ENCODE measurements at regions not wholly inside any gene's neighbourhood (a gene's known extent, or its start where the extent isn't known, plus 50 kb on each side); places are given as distances from the start of the nearest gene placed in this dataset.

DNA sequence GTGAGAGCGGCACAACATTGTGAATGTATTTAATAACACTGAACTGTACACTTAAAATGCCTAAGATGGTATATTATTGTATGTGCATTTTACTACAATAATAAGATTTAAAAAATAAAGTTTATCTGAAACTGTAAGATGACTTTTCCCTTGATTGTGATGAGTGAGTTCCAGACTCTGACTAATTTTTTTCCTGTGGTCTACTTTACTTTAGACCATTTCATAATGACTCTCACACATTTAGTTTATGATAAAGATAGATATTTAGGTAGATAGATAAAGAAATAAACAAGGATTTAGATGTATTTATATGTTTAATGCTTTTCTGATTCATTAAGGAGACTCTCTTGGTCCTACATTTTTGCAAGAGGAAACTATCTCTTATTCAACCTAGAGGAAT is 835.9 kb upstream of the SORCS1 start:
- Mint-ChIP-seq H3K36me3 (ENCODE audit: low read depth) (no peaks in the 10 kb centered on the region), H3K4me1 (peaks cover 4% of the 10 kb centered on the region; the same call in 1 of the 3 replicates), H3K9me3 (no peaks in the 10 kb centered on the region), H3K4me3 (no peak overlapping the region), H3K27ac (no peak overlapping the region), H3K27me3 (ENCODE audit: insufficient read depth, low read depth, poor library complexity) (no peaks in the 10 kb centered on the region)
- Histone ChIP-seq H3K9me2 (ENCODE audit: insufficient read depth) (0 out of 2 replicates have a peak, but pooled peaks cover 3% of the 10 kb centered on the region), H3K4me2 (no peak overlapping the region), H4K20me1 (replicated peaks; ENCODE audit: insufficient read depth) (no peaks in the 10 kb centered on the region), H2AFZ (no peak overlapping the region), H3K27me3 (ENCODE audit: insufficient read depth) (no peaks in the 10 kb centered on the region), H3K4me1 (ENCODE audit: insufficient read depth) (no peaks in the 10 kb centered on the region), H3K79me2 (replicated peaks; ENCODE audit: insufficient read depth) (no peaks in the 10 kb centered on the region), H3K4me3 (no peak overlapping the region), H3F3A (replicated peaks; ENCODE audit: low read depth) (no peaks in the 10 kb centered on the region), H3K36me3 (ENCODE audit: insufficient read depth) (no peaks in the 10 kb centered on the region), H3K27ac (ENCODE audit: low read depth) (no peak overlapping the region)
- DNase-seq (ENCODE audit: low spot score), result no peak
- ATAC-seq, result no peak
- TF ChIP-seq, protein P1, sequence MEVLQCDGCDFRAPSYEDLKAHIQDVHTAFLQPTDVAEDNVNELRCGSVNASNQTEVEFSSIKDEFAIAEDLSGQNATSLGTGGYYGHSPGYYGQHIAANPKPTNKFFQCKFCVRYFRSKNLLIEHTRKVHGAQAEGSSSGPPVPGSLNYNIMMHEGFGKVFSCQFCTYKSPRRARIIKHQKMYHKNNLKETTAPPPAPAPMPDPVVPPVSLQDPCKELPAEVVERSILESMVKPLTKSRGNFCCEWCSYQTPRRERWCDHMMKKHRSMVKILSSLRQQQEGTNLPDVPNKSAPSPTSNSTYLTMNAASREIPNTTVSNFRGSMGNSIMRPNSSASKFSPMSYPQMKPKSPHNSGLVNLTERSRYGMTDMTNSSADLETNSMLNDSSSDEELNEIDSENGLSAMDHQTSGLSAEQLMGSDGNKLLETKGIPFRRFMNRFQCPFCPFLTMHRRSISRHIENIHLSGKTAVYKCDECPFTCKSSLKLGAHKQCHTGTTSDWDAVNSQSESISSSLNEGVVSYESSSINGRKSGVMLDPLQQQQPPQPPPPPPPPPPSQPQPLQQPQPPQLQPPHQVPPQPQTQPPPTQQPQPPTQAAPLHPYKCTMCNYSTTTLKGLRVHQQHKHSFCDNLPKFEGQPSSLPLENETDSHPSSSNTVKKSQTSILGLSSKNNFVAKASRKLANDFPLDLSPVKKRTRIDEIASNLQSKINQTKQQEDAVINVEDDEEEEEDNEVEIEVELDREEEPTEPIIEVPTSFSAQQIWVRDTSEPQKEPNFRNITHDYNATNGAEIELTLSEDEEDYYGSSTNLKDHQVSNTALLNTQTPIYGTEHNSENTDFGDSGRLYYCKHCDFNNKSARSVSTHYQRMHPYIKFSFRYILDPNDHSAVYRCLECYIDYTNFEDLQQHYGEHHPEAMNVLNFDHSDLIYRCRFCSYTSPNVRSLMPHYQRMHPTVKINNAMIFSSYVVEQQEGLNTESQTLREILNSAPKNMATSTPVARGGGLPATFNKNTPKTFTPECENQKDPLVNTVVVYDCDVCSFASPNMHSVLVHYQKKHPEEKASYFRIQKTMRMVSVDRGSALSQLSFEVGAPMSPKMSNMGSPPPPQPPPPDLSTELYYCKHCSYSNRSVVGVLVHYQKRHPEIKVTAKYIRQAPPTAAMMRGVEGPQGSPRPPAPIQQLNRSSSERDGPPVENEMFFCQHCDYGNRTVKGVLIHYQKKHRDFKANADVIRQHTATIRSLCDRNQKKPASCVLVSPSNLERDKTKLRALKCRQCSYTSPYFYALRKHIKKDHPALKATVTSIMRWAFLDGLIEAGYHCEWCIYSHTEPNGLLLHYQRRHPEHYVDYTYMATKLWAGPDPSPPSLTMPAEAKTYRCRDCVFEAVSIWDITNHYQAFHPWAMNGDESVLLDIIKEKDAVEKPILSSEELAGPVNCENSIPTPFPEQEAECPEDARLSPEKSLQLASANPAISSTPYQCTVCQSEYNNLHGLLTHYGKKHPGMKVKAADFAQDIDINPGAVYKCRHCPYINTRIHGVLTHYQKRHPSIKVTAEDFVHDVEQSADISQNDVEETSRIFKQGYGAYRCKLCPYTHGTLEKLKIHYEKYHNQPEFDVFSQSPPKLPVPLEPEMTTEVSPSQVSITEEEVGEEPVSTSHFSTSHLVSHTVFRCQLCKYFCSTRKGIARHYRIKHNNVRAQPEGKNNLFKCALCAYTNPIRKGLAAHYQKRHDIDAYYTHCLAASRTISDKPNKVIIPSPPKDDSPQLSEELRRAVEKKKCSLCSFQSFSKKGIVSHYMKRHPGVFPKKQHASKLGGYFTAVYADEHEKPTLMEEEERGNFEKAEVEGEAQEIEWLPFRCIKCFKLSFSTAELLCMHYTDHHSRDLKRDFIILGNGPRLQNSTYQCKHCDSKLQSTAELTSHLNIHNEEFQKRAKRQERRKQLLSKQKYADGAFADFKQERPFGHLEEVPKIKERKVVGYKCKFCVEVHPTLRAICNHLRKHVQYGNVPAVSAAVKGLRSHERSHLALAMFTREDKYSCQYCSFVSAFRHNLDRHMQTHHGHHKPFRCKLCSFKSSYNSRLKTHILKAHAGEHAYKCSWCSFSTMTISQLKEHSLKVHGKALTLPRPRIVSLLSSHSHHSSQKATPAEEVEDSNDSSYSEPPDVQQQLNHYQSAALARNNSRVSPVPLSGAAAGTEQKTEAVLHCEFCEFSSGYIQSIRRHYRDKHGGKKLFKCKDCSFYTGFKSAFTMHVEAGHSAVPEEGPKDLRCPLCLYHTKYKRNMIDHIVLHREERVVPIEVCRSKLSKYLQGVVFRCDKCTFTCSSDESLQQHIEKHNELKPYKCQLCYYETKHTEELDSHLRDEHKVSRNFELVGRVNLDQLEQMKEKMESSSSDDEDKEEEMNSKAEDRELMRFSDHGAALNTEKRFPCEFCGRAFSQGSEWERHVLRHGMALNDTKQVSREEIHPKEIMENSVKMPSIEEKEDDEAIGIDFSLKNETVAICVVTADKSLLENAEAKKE (CRISPR knock-in tag; IDR thresholded peaks at IDR 0.05), result no peak
- no peak for TF ChIP-seq EZH2 (IDR thresholded peaks at IDR 0.05; ENCODE audit: low read depth, unreplicated experiment)
- no peak for TF ChIP-seq ZNF114 (CRISPR knock-in tag; IDR thresholded peaks at IDR 0.05)
- TF ChIP-seq ZNF331 (CRISPR knock-in tag; IDR thresholded peaks at IDR 0.05; ENCODE audit: low read depth), result no peak
- TF ChIP-seq, protein P2, sequence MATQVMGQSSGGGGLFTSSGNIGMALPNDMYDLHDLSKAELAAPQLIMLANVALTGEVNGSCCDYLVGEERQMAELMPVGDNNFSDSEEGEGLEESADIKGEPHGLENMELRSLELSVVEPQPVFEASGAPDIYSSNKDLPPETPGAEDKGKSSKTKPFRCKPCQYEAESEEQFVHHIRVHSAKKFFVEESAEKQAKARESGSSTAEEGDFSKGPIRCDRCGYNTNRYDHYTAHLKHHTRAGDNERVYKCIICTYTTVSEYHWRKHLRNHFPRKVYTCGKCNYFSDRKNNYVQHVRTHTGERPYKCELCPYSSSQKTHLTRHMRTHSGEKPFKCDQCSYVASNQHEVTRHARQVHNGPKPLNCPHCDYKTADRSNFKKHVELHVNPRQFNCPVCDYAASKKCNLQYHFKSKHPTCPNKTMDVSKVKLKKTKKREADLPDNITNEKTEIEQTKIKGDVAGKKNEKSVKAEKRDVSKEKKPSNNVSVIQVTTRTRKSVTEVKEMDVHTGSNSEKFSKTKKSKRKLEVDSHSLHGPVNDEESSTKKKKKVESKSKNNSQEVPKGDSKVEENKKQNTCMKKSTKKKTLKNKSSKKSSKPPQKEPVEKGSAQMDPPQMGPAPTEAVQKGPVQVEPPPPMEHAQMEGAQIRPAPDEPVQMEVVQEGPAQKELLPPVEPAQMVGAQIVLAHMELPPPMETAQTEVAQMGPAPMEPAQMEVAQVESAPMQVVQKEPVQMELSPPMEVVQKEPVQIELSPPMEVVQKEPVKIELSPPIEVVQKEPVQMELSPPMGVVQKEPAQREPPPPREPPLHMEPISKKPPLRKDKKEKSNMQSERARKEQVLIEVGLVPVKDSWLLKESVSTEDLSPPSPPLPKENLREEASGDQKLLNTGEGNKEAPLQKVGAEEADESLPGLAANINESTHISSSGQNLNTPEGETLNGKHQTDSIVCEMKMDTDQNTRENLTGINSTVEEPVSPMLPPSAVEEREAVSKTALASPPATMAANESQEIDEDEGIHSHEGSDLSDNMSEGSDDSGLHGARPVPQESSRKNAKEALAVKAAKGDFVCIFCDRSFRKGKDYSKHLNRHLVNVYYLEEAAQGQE (IDR thresholded peaks at IDR 0.05; ENCODE audit: unreplicated experiment), result no peak
- no peak for TF ChIP-seq JUNB (IDR thresholded peaks at IDR 0.05; ENCODE audit: unreplicated experiment)
- no peak for TF ChIP-seq STAT1 (IDR thresholded peaks at IDR 0.05; ENCODE audit: unreplicated experiment)
- TF ChIP-seq POLR2AphosphoS5 (IDR thresholded peaks at IDR 0.05; ENCODE audit: low read depth), result no peak
- TF ChIP-seq, protein P3, sequence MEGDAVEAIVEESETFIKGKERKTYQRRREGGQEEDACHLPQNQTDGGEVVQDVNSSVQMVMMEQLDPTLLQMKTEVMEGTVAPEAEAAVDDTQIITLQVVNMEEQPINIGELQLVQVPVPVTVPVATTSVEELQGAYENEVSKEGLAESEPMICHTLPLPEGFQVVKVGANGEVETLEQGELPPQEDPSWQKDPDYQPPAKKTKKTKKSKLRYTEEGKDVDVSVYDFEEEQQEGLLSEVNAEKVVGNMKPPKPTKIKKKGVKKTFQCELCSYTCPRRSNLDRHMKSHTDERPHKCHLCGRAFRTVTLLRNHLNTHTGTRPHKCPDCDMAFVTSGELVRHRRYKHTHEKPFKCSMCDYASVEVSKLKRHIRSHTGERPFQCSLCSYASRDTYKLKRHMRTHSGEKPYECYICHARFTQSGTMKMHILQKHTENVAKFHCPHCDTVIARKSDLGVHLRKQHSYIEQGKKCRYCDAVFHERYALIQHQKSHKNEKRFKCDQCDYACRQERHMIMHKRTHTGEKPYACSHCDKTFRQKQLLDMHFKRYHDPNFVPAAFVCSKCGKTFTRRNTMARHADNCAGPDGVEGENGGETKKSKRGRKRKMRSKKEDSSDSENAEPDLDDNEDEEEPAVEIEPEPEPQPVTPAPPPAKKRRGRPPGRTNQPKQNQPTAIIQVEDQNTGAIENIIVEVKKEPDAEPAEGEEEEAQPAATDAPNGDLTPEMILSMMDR (conservative IDR thresholded peaks at IDR 0.05; ENCODE audit: low read depth in 2 of 2), result no peak
- TF ChIP-seq, protein P4, sequence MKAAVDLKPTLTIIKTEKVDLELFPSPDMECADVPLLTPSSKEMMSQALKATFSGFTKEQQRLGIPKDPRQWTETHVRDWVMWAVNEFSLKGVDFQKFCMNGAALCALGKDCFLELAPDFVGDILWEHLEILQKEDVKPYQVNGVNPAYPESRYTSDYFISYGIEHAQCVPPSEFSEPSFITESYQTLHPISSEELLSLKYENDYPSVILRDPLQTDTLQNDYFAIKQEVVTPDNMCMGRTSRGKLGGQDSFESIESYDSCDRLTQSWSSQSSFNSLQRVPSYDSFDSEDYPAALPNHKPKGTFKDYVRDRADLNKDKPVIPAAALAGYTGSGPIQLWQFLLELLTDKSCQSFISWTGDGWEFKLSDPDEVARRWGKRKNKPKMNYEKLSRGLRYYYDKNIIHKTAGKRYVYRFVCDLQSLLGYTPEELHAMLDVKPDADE (IDR thresholded peaks at IDR 0.05), result no peak
- no peak for TF ChIP-seq CREB1 (CRISPR knock-in tag; IDR thresholded peaks at IDR 0.05; ENCODE audit: low read depth)
- TF ChIP-seq EZH2phosphoT487 (IDR thresholded peaks at IDR 0.05; ENCODE audit: unreplicated experiment), result no peak

All from GM23338 (cell line).